GM12878 (cell line): ENCODE measurements at regions not wholly inside any gene's neighbourhood (a gene's known extent, or its start where the extent isn't known, plus 50 kb on each side); places are given as distances from the start of the nearest gene placed in this dataset.

ENCODE experiments used
- ATAC-seq: fragments of 200-7000 bp; cut with Tn5 transposase; 3 replicates; pipeline ENCODE4 v1.9.1; 2020; ENCODE audit warnings: mild to moderate bottlenecking, moderate library complexity
- BruUV-seq: library from RNA; stranded (reverse); fragments of 400-500 nt; replicated peaks from 2 replicates; lab custom pipeline; 2021; lab: Mats Ljungman, UMichigan
- CTCF ChIA-PET: fragments of 300-600 bp; sonication (Branson Sonifier 250); formaldehyde crosslinking; extraction: SDS; loops from one replicate; lab custom pipeline; 2021; ENCODE audit warnings: inconsistent platforms; lab: Yijun Ruan, JAX
- POLR2A ChIA-PET: fragments of 350-600 bp; formaldehyde crosslinking; extraction: SDS; loops from one replicate; lab custom pipeline; 2021; ENCODE audit warnings: inconsistent platforms; lab: Charles Lee
- RAD21 ChIA-PET: fragments of 300-600 bp; sonication (Branson Sonifier 250); formaldehyde crosslinking; loops from one replicate; lab custom pipeline; 2023; ENCODE audit warnings: antibody characterized with exemption; ENCODE audit not compliant: unreplicated experiment; lab: Charles Lee
- SMC1A ChIA-PET: fragments of 300-600 bp; sonication (Branson Sonifier 250); formaldehyde crosslinking; loops from one replicate; lab custom pipeline; 2023; ENCODE audit not compliant: unreplicated experiment, uncharacterized antibody; lab: Charles Lee
- DNase-seq: peaks from one replicate; pipeline ENCODE4 v3.0.0-alpha.2; 2011; ENCODE audit warnings: low read depth, low spot score
- FAIRE-seq: peaks from 3 replicates; lab custom pipeline; 2011; peaks lifted over from hg19 to GRCh38; lab: Jason Lieb, UNC
- H2AFZ ChIP-seq: 2 replicates; pipeline ENCODE4 v1.6.0; 2011; ENCODE audit warnings: low read depth, low read length, control low read depth; ENCODE audit not compliant: control insufficient read depth
- H3K27ac ChIP-seq: 2 replicates; pipeline ENCODE4 v1.5.1; 2011; ENCODE audit warnings: control low read depth; ENCODE audit not compliant: control insufficient read depth, insufficient read depth
- H3K27me3 ChIP-seq, 2 experiments: replicated peaks in 1 of 2; 2 replicates each; pipeline versions ENCODE4 v1.6.0 to v1.6.1; 2011; ENCODE audit warnings: low read length in 1 of 2; ENCODE audit not compliant: control insufficient read depth in 2 of 2, insufficient read depth in 2 of 2
- H3K36me3 ChIP-seq, 2 experiments: 2 replicates each; pipeline ENCODE4 v1.5.1; 2011; ENCODE audit warnings: low read length in 1 of 2; ENCODE audit not compliant: control insufficient read depth in 2 of 2, insufficient read depth in 2 of 2
- H3K4me1 ChIP-seq: 2 replicates; pipeline ENCODE4 v1.6.1; 2011; ENCODE audit warnings: mild to moderate bottlenecking, low read length, moderate library complexity, mixed read lengths; ENCODE audit not compliant: control insufficient read depth, insufficient read depth
- H3K4me2 ChIP-seq: 2 replicates; pipeline ENCODE4 v1.6.0; 2011; ENCODE audit warnings: control low read depth; ENCODE audit not compliant: control insufficient read depth, insufficient read depth
- H3K4me3 ChIP-seq: fragments of 200-600 bp; sonication (generic); 2 replicates; pipeline ENCODE4 v1.5.1; 2016
- H3K79me2 ChIP-seq: 2 replicates; pipeline ENCODE4 v1.6.0; 2011; ENCODE audit warnings: low read length; ENCODE audit not compliant: control insufficient read depth, insufficient read depth
- H3K9ac ChIP-seq: 2 replicates; pipeline ENCODE4 v1.8.0; 2011; ENCODE audit warnings: low read length, control low read depth, mixed read lengths; ENCODE audit not compliant: control insufficient read depth, insufficient read depth
- H3K9me3 ChIP-seq: replicated peaks from 3 replicates; pipeline ENCODE4 v1.5.1; 2011; ENCODE audit warnings: mild to moderate bottlenecking, low read length; ENCODE audit not compliant: control insufficient read depth, insufficient read depth
- H4K20me1 ChIP-seq: 2 replicates; pipeline ENCODE4 v1.6.0; 2011; ENCODE audit not compliant: control insufficient read depth, insufficient read depth
- EED ChIP-seq: sonication (generic); IDR thresholded peaks from 2 replicates; pipeline ENCODE4 v1.6.1; 2016; ENCODE audit warnings: antibody characterized with exemption, low read depth
- IKZF1 ChIP-seq: fragments of 450-650 bp; conservative IDR thresholded peaks from 2 replicates; pipeline ENCODE4 v1.6.1; 2017; ENCODE audit warnings: antibody characterized with exemption, mild to moderate bottlenecking
- JUNB ChIP-seq: IDR thresholded peaks from 2 replicates; pipeline ENCODE4 v1.6.1; 2016; ENCODE audit warnings: antibody characterized with exemption, mild to moderate bottlenecking
- NKRF ChIP-seq: fragments of 450-650 bp; conservative IDR thresholded peaks from 2 replicates; pipeline ENCODE4 v1.6.1; 2017; ENCODE audit warnings: mild to moderate bottlenecking, moderate library complexity
- SUPT20H ChIP-seq: IDR thresholded peaks from 2 replicates; pipeline ENCODE4 v1.6.1; 2011; ENCODE audit warnings: low read depth, mild to moderate bottlenecking, low read length, moderate library complexity, borderline replicate concordance; ENCODE audit not compliant: control insufficient read depth
- TBL1XR1 ChIP-seq: IDR thresholded peaks from 2 replicates; pipeline ENCODE4 v1.6.1; 2012; ENCODE audit warnings: low read depth, low read length, improper control_type of control experiment
- WGBS: methylation state at CpG from one replicate; pipeline ENCODE4 v1.1.6; 2016; ENCODE audit warnings: low lambda C conversion rate; ENCODE audit not compliant: insufficient replicate concordance, insufficient coverage; ENCODE audit errors: missing lambda C conversion rate; 5-methylcytosine and 5-hydroxymethylcytosine counted together
- in situ Hi-C: fragments of 300-500 bp; cut with MboI; formaldehyde crosslinking; loops from 9 replicates; pipeline ENCODE4 v1.14.3; 2018; ENCODE audit warnings: mixed read lengths
- intact Hi-C: fragments of 100-400 bp; cut with micrococcal nuclease; formaldehyde crosslinking; loops from one replicate; pipeline ENCODE4 v1.14.2; 2022; ENCODE audit not compliant: unreplicated experiment
- TF ChIP-seq, protein P1 (sequence below): fragments of 450-650 bp; IDR thresholded peaks from 2 replicates; pipeline ENCODE4 v1.6.1; 2018; ENCODE audit warnings: borderline replicate concordance, mild to moderate bottlenecking; ENCODE audit not compliant: partially characterized antibody

GRCh38 chr15:68487087-68487843, 55.3 kb upstream of the ITGA11 start:
- WGBS = 20% methylated on average over 5 of the region's 5 CpGs
- FAIRE-seq (no peak), DNase-seq (no peak), ATAC-seq (no peak)
- Histone ChIP-seq H3K9ac (no peak overlapping the region), H3K4me2 (no peak overlapping the region), H3K36me3 (no peaks in the 10 kb centered on the region), H3K79me2 (no peaks in the 10 kb centered on the region), H2AFZ (no peak overlapping the region), H3K4me1 (no peaks in the 10 kb centered on the region), H3K9me3 (no peaks in the 10 kb centered on the region), H4K20me1 (no peaks in the 10 kb centered on the region), H3K4me3 (no peak overlapping the region), H3K27ac (no peak overlapping the region), H3K27me3 (no peaks in the 10 kb centered on the region; a peak in 2 of 4 replicates)
- RAD21 ChIA-PET = no interaction called here
- TF ChIP-seq, protein P1, sequence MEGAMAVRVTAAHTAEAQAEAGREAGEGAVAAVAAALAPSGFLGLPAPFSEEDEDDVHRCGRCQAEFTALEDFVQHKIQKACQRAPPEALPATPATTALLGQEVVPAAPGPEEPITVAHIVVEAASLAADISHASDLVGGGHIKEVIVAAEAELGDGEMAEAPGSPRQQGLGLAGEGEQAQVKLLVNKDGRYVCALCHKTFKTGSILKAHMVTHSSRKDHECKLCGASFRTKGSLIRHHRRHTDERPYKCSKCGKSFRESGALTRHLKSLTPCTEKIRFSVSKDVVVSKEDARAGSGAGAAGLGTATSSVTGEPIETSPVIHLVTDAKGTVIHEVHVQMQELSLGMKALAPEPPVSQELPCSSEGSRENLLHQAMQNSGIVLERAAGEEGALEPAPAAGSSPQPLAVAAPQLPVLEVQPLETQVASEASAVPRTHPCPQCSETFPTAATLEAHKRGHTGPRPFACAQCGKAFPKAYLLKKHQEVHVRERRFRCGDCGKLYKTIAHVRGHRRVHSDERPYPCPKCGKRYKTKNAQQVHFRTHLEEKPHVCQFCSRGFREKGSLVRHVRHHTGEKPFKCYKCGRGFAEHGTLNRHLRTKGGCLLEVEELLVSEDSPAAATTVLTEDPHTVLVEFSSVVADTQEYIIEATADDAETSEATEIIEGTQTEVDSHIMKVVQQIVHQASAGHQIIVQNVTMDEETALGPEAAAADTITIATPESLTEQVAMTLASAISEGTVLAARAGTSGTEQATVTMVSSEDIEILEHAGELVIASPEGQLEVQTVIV = no peak
- TF ChIP-seq SUPT20H (no peak), TBL1XR1 (no peak), NKRF (no peak), EED (no peak), JUNB (no peak), IKZF1 (no peak)
- SMC1A ChIA-PET = no interaction called here
- in situ Hi-C loops (no loop called here), intact Hi-C loops (no loop called here)
- POLR2A ChIA-PET = no interaction called here
- CTCF ChIA-PET = no interaction called here
- BruUV-seq = no TSS peak
